Thyroid gland (tissue), 4 donors: ENCODE measurements at regions not wholly inside any gene's neighbourhood (a gene's known extent, or its start where the extent isn't known, plus 50 kb on each side); places are given as distances from the start of the nearest gene placed in this dataset.

Source experiments
- DNase-seq, 2 donors: peaks; one replicate each; pipeline ENCODE4 v3.0.0-alpha.2; 2019
- H3K27ac ChIP-seq, 3 donors: fragments of 200-600 bp; sonication (generic); 1 replicate in 2 of 3; 2 replicates in 1 of 3; pipeline ENCODE4 v1.5.1; 2016 to 2019; ENCODE audit warnings: mild to moderate bottlenecking in 1 of 3, moderate library complexity in 1 of 3
- H3K27me3 ChIP-seq: fragments of 200-600 bp; sonication (generic); one replicate; pipeline ENCODE4 v1.5.1; 2019
- H3K36me3 ChIP-seq, 2 donors: fragments of 200-600 bp; sonication (generic); one replicate each; pipeline ENCODE4 v1.5.1; 2016 to 2019
- H3K4me1 ChIP-seq, 2 donors: fragments of 200-600 bp; sonication (generic); one replicate each; pipeline ENCODE4 v1.5.1; 2017 to 2019
- H3K4me3 ChIP-seq, 3 donors: fragments of 200-600 bp; sonication (generic); replicated peaks in 1 of 3; 1 replicate in 2 of 3; 2 replicates in 1 of 3; pipeline ENCODE4 v1.5.1; 2016; ENCODE audit warnings: mild to moderate bottlenecking in 1 of 3
- H3K9me3 ChIP-seq: fragments of 200-600 bp; sonication (generic); one replicate; pipeline ENCODE4 v1.5.1; 2017
- POLR2A ChIP-seq, 2 donors: fragments of 450-650 bp; IDR thresholded peaks; one replicate each; pipeline ENCODE4 v1.6.1; 2017; ENCODE audit warnings: antibody characterized with exemption in 2 of 2, mild to moderate bottlenecking in 2 of 2, moderate library complexity in 1 of 2
- WGBS, 2 donors: methylation state at CpG; one replicate each; pipeline ENCODE4 v1.1.5; 2017; 5-methylcytosine and 5-hydroxymethylcytosine counted together
- intact Hi-C: fragments of 100-400 bp; cut with DNase I; formaldehyde crosslinking; loops from one replicate; pipeline ENCODE4 v1.15.1; 2023
- TF ChIP-seq, protein P1 (sequence below), 6 experiments: fragments of 200-600 bp in 3 of 6; fragments of 450-650 bp in 3 of 6; sonication (generic) in 3 of 6; IDR thresholded peaks; one replicate each; pipeline ENCODE4 v1.5.1; 2016 to 2019; ENCODE audit warnings: antibody characterized with exemption in 6 of 6, mild to moderate bottlenecking in 2 of 6, inconsistent platforms in 1 of 6, moderate library complexity in 1 of 6

DNA sequence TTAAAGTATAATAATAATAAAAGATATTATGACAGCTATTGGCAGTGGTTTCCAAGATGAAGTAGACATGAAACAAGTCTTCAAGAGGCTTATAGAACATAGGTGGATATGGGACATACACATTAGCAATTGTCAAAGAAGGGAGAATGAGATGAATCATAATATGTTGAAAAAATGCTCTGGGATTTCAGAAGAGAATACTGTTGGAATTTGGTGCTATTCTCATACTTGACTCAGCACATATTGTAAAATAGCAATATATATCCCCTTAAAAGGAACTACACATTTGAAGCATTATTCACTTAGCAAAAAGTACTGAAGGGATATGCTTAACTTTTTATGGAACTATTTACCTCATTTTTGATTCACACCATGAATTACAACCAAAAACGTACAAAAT is 577.2 kb upstream of the PCDH15 start:
- no peak for DNase-seq
- intact Hi-C loops = no loop called here

DNA sequence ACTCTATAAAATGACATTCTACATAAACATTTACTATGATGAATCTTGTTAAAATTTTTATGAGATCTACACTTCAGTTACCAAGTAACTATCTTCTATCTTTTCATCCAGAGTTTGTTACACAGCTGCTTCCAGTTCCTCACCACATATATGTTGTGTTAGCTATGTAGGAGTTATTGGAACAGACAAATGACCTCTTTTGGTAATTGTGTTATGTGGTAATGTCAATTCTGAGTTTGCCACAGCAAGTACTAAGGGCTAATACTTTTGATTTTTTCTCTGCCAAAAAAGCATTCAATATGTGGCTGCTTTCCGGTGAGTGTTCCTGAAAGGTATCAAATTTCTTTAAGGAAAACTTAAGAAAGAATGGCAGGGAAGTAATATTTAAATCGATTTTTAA is 573.9 kb upstream of the PCDH15 start:
- no peaks in the 10 kb centered on the region for H3K27me3 ChIP-seq
- H3K27ac ChIP-seq = no peak overlapping the region
- intact Hi-C loops = no loop called here
- H3K4me1 ChIP-seq = no peaks in the 10 kb centered on the region
- TF ChIP-seq POLR2A (IDR thresholded peaks at IDR 0.05) = no peak
- H3K36me3 ChIP-seq = no peaks in the 10 kb centered on the region
- H3K4me3 ChIP-seq = no peak overlapping the region
- WGBS, 2 donors = 56 to 59% methylated on average over 2 of the region's 2 CpGs
- H3K9me3 ChIP-seq = no peaks in the 10 kb centered on the region
- DNase-seq = no peak

More for the DNA sequence above, 577.2 kb upstream of the PCDH15 start:
- H3K36me3 ChIP-seq = no peaks in the 10 kb centered on the region
- H3K27ac ChIP-seq = no peak overlapping the region
- no peak overlapping the region for H3K4me3 ChIP-seq
- H3K9me3 ChIP-seq = no peaks in the 10 kb centered on the region
- no peaks in the 10 kb centered on the region for H3K27me3 ChIP-seq
- no peak for TF ChIP-seq POLR2A (IDR thresholded peaks at IDR 0.05)
- TF ChIP-seq, protein P1, sequence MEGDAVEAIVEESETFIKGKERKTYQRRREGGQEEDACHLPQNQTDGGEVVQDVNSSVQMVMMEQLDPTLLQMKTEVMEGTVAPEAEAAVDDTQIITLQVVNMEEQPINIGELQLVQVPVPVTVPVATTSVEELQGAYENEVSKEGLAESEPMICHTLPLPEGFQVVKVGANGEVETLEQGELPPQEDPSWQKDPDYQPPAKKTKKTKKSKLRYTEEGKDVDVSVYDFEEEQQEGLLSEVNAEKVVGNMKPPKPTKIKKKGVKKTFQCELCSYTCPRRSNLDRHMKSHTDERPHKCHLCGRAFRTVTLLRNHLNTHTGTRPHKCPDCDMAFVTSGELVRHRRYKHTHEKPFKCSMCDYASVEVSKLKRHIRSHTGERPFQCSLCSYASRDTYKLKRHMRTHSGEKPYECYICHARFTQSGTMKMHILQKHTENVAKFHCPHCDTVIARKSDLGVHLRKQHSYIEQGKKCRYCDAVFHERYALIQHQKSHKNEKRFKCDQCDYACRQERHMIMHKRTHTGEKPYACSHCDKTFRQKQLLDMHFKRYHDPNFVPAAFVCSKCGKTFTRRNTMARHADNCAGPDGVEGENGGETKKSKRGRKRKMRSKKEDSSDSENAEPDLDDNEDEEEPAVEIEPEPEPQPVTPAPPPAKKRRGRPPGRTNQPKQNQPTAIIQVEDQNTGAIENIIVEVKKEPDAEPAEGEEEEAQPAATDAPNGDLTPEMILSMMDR (IDR thresholded peaks at IDR 0.05) = no peak
- H3K4me1 ChIP-seq = no peaks in the 10 kb centered on the region
- WGBS, 2 donors = 82 to 84% methylated on average over 1 of the region's 1 CpG

DNA sequence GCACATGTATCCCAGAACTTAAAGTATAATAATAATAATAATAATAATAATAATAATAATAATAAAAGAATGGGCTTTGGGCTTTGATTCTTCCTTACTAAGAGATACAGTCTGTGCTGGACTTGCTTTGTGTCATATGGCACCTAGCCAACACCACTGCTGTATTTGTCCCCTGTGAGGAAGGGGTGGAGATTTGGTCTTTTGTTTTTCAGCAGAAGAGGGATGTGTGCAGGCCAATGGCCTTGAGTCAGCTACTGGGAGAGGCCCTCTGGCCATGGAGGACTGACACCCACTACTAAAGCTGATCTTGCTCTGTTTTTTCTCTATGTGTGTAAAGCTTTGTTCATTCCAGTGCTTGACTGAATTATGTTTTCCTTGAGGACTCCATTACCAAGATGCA is 573.0 kb upstream of the PCDH15 start:
- Histone ChIP-seq H3K4me3 (no peak overlapping the region), H3K4me1 (no peaks in the 10 kb centered on the region), H3K27ac (no peak overlapping the region), H3K27me3 (no peaks in the 10 kb centered on the region), H3K36me3 (no peaks in the 10 kb centered on the region), H3K9me3 (no peaks in the 10 kb centered on the region)
- intact Hi-C loops = no loop called here
- TF ChIP-seq, protein P1 (IDR thresholded peaks at IDR 0.05) = no peak
- no peak for TF ChIP-seq POLR2A (IDR thresholded peaks at IDR 0.05)
- DNase-seq = no peak

DNA sequence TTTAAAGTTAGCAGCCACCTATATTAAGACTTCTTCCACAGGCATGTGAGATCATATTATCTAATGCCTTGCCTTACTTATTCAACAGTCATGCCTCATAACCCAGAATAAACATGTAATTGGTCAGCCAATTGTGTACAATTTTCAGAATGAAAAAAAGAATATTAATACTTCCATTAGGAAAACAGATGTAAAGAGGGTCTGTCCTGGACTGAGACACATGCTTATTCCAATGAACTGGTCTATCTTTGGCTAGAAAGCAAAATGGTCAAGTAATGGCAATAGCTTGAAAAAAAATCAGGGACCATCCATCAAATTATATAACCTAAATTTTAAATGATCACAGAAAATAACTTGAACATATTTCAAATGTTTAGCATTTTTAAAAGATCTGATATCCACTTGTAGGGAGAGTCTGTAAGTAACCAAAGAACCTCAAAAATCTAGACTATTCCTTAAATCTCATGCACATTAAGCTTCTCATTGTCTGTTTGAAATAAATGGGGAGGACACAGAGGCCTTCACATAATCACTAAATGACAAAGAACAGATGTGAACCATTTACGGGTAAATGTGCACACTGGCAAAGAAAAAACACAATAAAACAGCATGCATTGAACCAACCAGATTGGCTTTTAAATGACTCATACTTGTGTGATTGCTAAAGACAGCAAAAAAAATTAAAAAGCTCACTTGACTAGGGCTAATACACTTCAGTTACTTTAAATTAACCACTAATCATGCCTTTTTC is 568.8 kb upstream of the PCDH15 start:
- intact Hi-C loops = no loop called here
- TF ChIP-seq, protein P1 (IDR thresholded peaks at IDR 0.05) = no peak
- TF ChIP-seq POLR2A (IDR thresholded peaks at IDR 0.05) = no peak

DNA sequence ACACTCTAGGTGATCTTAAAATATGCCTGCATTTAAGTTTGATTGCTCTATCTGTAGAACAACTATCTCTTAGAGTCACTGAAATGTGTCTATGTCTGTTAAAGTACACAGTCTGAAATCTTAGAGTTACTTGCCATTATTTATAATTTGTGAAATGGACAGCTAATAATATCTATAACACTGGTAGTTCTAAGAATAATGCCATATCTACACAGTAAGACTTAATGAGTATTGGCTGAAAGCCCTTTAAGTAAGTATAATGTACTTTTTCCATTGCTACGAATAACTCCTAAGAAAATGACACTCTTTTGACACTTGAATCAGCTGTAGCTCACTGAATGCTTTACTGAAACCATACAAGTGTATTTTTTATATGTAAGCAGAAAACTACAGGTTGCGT is 567.4 kb upstream of the PCDH15 start:
- Histone ChIP-seq H3K4me1 (no peaks in the 10 kb centered on the region), H3K27ac (no peak overlapping the region), H3K9me3 (no peaks in the 10 kb centered on the region), H3K27me3 (no peaks in the 10 kb centered on the region), H3K4me3 (no peak overlapping the region), H3K36me3 (no peaks in the 10 kb centered on the region)
- DNase-seq = no peak
- TF ChIP-seq, protein P1 (IDR thresholded peaks at IDR 0.05) = no peak
- TF ChIP-seq POLR2A (IDR thresholded peaks at IDR 0.05) = no peak
- 79 to 83% methylated on average over 2 of the region's 2 CpGs for WGBS, 2 donors
- intact Hi-C loops = no loop called here

More for the DNA sequence above, 568.8 kb upstream of the PCDH15 start:
- Histone ChIP-seq H3K36me3 (no peaks in the 10 kb centered on the region), H3K4me1 (no peaks in the 10 kb centered on the region), H3K9me3 (no peaks in the 10 kb centered on the region), H3K27ac (no peak overlapping the region), H3K27me3 (no peaks in the 10 kb centered on the region), H3K4me3 (no peak overlapping the region)
- 52 to 78% methylated on average over 1 of the region's 1 CpG for WGBS, 2 donors
- no peak for DNase-seq
